ENCODE measurements at regions not wholly inside any gene's neighbourhood (a gene's known extent, or its start where the extent isn't known, plus 50 kb on each side); places are given as distances from the start of the nearest gene placed in this dataset.

DNA sequence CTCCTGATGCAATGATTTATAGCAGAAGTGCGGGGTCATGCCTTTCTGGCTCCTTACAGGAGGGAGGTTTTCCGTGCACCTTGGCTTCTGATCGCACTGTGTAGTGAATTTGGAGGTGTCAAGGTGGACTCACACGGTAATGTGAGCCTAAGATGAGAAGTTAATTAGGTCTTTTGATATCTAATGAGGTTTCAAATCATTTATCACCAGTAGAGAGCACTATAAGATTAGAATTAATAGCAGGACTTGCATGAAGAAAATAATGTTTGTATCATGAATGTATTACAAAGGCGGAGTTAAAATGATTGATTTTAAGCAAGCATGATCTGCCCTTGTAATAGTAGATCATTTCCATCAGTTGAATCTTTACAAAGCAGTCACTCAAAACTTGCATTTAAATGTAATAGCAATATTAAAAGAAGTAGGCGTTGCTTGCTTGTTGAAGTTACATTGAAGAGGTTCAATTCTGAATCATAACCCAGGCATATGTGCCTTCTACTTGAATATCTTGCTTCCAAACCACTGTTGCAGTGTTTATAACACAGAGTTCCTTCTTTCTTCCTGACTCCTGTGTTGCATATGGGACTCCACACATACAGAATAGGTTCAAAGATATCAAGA is 152.1 kb downstream of the FMR1NB start:
- DNase-seq (ENCODE audit: unreplicated experiment): peak; percentile 22
- peaks cover 2% of the 10 kb centered on the region for H3K9me3 Mint-ChIP-seq (ENCODE audit: unreplicated experiment)
- peaks cover 5% of the 10 kb centered on the region for H3K4me1 Mint-ChIP-seq (ENCODE audit: insufficient read depth, unreplicated experiment)
- ChIA-PET CTCF (interaction anchor here (0.6 to 3.6 kb wide), 10 partner anchors 22 to 1338 kb away, joined by 3 to 27 read pairs (median 3); no protein-coding TSS in a partner anchor), POLR2A (interaction anchor here (0.6 kb wide), 1 partner anchor 52 kb away, joined by 3 read pairs; no protein-coding TSS in a partner anchor)
- BruUV-seq (replicated peaks): no TSS peak
- H3K36me3 Mint-ChIP-seq (ENCODE audit: insufficient read depth, unreplicated experiment): no peaks in the 10 kb centered on the region
- TF ChIP-seq, protein P1, sequence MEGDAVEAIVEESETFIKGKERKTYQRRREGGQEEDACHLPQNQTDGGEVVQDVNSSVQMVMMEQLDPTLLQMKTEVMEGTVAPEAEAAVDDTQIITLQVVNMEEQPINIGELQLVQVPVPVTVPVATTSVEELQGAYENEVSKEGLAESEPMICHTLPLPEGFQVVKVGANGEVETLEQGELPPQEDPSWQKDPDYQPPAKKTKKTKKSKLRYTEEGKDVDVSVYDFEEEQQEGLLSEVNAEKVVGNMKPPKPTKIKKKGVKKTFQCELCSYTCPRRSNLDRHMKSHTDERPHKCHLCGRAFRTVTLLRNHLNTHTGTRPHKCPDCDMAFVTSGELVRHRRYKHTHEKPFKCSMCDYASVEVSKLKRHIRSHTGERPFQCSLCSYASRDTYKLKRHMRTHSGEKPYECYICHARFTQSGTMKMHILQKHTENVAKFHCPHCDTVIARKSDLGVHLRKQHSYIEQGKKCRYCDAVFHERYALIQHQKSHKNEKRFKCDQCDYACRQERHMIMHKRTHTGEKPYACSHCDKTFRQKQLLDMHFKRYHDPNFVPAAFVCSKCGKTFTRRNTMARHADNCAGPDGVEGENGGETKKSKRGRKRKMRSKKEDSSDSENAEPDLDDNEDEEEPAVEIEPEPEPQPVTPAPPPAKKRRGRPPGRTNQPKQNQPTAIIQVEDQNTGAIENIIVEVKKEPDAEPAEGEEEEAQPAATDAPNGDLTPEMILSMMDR (IDR thresholded peaks at IDR 0.05; ENCODE audit: unreplicated experiment): no peak
- no peak overlapping the region for H3K27ac Mint-ChIP-seq (ENCODE audit: low read depth, unreplicated experiment)
- intact Hi-C loops (cut with micrococcal nuclease): no loop called here
- H3K27me3 Mint-ChIP-seq (ENCODE audit: insufficient read depth, unreplicated experiment): no peaks in the 10 kb centered on the region
- no peak overlapping the region for H3K4me3 Mint-ChIP-seq (ENCODE audit: unreplicated experiment)

GRCh38 chrX:148134578-148134977 is 153.4 kb downstream of the FMR1NB start:
- no peaks in the 10 kb centered on the region for H3K36me3 Mint-ChIP-seq (ENCODE audit: insufficient read depth, unreplicated experiment)
- intact Hi-C loops (cut with micrococcal nuclease): no loop called here
- POLR2A ChIA-PET: no interaction called here

DNA sequence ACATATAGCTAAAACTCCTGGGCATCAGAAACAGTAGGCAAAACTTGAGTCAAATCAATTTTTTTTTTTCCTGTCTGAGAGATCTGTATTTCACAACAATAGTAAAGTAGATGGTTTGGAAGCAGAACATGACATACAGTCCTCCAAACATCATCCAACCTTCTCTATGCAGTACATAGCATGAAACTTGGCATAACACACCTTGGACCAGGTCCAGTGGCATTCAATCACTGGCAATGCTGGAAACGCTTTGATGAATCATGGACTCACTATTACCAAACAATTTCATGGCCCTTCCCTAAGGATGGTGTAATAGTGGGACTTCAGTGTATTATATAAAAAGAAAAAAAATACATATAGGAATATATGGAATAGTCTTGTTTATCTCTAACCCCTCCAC is 154.6 kb downstream of the FMR1NB start:
- H3K4me3 Mint-ChIP-seq (ENCODE audit: unreplicated experiment): no peak overlapping the region
- no peak overlapping the region for H3K27ac Mint-ChIP-seq (ENCODE audit: low read depth, unreplicated experiment)
- no TSS peak for BruUV-seq (replicated peaks)
- TF ChIP-seq, protein P1 (IDR thresholded peaks at IDR 0.05; ENCODE audit: unreplicated experiment): no peak
- intact Hi-C loops (cut with micrococcal nuclease): loop anchor here (1.0 kb wide), 2 partner anchors 1151 to 1336 kb away; no protein-coding TSS in a partner anchor
- peak; percentile 97 for DNase-seq (ENCODE audit: unreplicated experiment)
- peaks cover 16% of the 10 kb centered on the region for H3K9me3 Mint-ChIP-seq (ENCODE audit: unreplicated experiment)
- no peaks in the 10 kb centered on the region for H3K27me3 Mint-ChIP-seq (ENCODE audit: insufficient read depth, unreplicated experiment)
- H3K36me3 Mint-ChIP-seq (ENCODE audit: insufficient read depth, unreplicated experiment): no peaks in the 10 kb centered on the region
- POLR2A ChIA-PET: interaction anchor here (0.6 to 1.2 kb wide), 3 partner anchors 107 to 1333 kb away, joined by 3 to 6 read pairs (median 3); no protein-coding TSS in a partner anchor
- CTCF ChIA-PET: interaction anchor here (0.6 to 3.6 kb wide), 5 partner anchors 61 to 1335 kb away, joined by 3 to 27 read pairs (median 7); no protein-coding TSS in a partner anchor
- peaks cover 5% of the 10 kb centered on the region for H3K4me1 Mint-ChIP-seq (ENCODE audit: insufficient read depth, unreplicated experiment)

More at GRCh38 chrX:148134578-148134977, 153.4 kb downstream of the FMR1NB start:
- peaks cover 5% of the 10 kb centered on the region for H3K9me3 Mint-ChIP-seq (ENCODE audit: unreplicated experiment)
- DNase-seq (ENCODE audit: unreplicated experiment): no peak
- peaks cover 5% of the 10 kb centered on the region for H3K4me1 Mint-ChIP-seq (ENCODE audit: insufficient read depth, unreplicated experiment)
- H3K4me3 Mint-ChIP-seq (ENCODE audit: unreplicated experiment): no peak overlapping the region
- H3K27ac Mint-ChIP-seq (ENCODE audit: low read depth, unreplicated experiment): no peak overlapping the region
- TF ChIP-seq, protein P1 (IDR thresholded peaks at IDR 0.05; ENCODE audit: unreplicated experiment): no peak
- BruUV-seq (replicated peaks): no TSS peak
- CTCF ChIA-PET: interaction anchor here (0.7 to 3.6 kb wide), 5 partner anchors 199 to 1337 kb away, joined by 3 to 27 read pairs (median 4); no protein-coding TSS in a partner anchor
- no peaks in the 10 kb centered on the region for H3K27me3 Mint-ChIP-seq (ENCODE audit: insufficient read depth, unreplicated experiment)

DNA sequence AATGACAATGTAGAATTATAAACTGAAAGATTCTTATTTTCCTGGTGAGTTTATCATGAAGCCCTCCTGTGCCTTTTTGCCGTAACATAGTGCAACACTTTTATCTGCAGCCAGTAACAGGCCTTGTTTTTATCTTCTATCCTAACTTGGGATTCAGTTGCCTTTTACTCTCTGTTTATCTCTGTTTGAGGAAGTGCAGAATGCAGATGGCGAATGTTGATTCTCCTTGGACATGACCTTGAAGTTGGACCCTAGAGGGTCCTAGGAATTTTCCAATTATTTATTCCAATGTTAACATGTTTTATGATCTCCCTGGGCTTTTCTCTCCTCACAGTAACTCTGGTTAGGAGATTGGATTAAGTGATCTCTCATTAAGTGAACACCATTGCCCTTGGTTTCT is 165.0 kb downstream of the FMR1NB start:
- intact Hi-C loops (cut with micrococcal nuclease): no loop called here
- ChIA-PET POLR2A (no interaction called here), CTCF (interaction anchor here (0.9 kb wide), 1 partner anchor 874 kb away, joined by 5 read pairs; no protein-coding TSS in a partner anchor)
- DNase-seq (ENCODE audit: unreplicated experiment): no peak
- H3K27me3 Mint-ChIP-seq (ENCODE audit: insufficient read depth, unreplicated experiment): no peaks in the 10 kb centered on the region
- H3K9me3 Mint-ChIP-seq (ENCODE audit: unreplicated experiment): peaks cover 6% of the 10 kb centered on the region
- H3K4me3 Mint-ChIP-seq (ENCODE audit: unreplicated experiment): no peak overlapping the region
- no peak overlapping the region for H3K27ac Mint-ChIP-seq (ENCODE audit: low read depth, unreplicated experiment)
- H3K4me1 Mint-ChIP-seq (ENCODE audit: insufficient read depth, unreplicated experiment): no peaks in the 10 kb centered on the region
- TF ChIP-seq, protein P1 (IDR thresholded peaks at IDR 0.05; ENCODE audit: unreplicated experiment): no peak
- peaks cover 6% of the 10 kb centered on the region for H3K36me3 Mint-ChIP-seq (ENCODE audit: insufficient read depth, unreplicated experiment)
- no TSS peak for BruUV-seq (replicated peaks)

Measured in MCF 10A (cell line).